Fibroblast of skin of right biceps (primary cell): ENCODE measurements at regions not wholly inside any gene's neighbourhood (a gene's known extent, or its start where the extent isn't known, plus 50 kb on each side); places are given as distances from the start of the nearest gene placed in this dataset.

Experiments used
- DNase-seq: peaks from one replicate; pipeline ENCODE4 v3.0.0-alpha.2; 2013

DNA sequence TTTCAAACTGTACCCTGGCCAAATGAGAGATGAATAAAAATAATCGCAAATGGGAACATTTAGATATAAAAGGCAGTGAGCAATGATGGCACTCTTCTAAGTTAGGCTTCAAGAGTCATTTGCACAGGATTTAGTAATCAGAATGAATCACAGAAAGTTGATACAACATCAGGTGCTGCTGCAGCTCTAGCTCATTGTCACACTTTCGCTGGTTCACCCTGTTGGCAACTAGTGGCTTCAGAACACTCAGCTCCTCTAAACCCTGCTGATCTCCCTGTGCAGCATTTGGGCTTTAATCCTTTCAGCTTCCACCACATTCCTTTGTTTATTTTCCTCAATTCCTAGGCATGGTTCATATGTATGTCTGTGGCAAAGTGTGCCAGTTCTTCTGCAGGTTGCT is 2071.2 kb upstream of the CDH6 start:
- no peak for DNase-seq

DNA sequence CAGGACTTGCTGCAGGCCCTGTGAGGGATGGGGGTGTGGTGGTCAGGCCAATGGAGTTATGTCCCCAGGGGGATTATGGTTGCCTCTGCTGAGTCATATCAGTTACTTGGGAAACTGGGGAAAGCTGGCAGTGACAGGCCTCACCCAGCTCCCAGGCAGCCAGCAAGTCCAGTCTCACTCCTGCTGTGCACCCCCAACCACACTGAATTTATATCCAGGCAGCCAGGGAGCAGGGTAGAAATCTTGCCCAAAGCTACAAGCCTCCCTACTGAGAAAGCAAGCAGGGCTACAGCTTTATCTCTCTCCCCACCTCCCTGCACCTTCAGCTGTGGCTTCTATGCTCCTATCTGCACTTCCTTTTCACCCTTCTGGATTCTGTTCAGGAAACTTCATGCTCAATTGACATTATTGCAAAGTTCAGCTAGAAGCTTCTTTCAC is 2076.0 kb upstream of the CDH9 start:
- no peak for DNase-seq

DNA sequence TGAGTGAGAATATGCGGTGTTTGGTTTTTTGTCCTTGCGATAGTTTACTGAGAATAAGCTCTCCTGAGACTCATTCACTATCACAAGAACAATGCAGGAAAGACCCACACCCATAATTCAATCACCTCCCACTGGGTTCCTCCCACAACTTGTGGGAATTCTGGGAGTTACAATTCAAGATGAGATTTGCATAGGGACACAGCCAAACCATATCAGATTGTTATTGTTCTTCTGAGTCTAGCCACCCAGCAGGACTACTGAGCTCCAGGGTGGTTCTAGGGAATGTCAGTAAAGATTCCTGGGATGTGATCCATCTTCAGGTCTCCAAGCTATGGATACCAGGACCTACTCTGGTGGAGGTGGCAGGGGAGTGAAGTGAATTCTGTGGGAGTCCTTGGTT is 2075.1 kb upstream of the CDH9 start:
- no peak for DNase-seq

DNA sequence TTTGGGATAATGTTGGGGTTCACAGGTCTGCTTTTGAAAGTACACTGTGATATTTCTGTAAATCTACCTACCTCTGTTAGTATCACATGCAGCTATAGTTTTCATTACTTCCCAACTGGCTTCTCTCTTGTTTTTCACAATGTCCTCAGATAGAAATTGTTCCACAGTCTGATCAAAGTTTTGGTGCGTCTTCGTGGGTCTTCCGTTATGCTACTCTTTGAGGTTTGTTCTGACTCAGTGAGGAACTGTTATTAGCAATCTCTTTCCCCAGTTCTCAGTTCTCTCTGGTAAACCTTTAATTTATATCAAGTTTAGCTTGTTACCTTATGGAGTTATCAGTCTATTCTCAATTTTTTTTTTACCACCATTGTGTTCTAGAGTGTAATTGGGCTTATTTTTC is 2061.2 kb upstream of the CDH9 start:
- DNase-seq: no peak

DNA sequence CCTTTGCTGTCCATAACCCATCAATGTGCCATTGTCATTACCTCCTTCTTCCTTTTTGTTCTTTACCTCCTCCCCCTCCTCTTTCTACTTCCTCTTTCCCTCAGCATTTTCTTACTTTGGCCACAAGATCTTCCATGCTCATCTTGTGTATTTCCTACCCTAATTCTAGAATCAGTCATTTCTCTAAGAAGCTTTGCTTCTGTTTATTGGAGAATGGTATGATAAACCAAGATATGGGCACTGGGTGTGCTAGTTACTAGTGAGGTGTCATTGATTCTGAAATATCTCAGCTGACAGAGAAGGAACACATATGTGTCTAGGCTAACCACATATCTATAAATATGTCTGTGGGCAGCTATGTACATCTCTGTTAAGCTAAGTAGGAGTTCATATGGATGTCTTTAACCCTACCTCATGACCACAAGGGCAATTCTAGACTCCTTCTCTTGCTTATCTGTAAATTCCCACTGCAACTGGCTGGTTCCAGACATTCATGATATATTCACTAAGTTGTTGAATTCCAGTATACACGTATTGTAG is 2051.3 kb upstream of the CDH9 start:
- no peak for DNase-seq

DNA sequence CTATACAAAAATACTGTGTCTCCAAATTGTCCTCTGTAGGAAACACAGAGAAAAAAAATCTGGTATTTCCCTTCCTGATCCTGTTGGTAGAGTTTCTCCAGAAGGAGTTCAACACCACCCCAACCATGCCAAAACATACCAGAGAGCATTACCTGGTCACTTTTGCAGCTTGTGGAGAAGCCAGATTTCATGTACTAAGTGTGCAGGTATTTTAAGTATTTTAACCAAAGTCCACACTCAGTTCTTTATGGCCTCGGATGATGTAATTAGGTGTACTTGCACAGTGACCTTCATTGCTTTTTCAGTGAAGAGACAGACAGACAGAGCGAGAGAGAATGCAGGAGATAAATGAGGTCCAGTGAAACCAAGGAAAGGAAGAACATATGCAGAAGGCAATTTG is 2046.8 kb upstream of the CDH9 start:
- no peak for DNase-seq

DNA sequence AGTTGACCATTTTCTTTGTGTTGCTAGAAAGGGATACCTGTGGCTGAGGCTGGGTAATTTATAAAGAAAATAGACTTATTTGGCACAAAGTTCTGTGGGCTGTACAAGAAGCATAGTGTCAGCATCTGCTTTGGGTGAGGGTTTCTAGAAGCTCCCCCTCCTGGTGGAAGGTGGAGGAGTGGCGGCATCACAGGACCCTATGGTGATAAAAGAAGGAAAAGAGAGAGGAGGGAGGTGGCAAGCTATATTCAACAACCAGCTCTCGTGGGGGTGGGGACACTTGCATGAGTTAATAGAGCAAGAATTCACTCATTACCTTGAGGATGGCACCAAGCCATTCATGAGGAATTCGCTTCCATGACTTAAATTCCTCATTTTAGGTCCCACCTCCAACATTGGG is 2041.4 kb upstream of the CDH9 start:
- no peak for DNase-seq

DNA sequence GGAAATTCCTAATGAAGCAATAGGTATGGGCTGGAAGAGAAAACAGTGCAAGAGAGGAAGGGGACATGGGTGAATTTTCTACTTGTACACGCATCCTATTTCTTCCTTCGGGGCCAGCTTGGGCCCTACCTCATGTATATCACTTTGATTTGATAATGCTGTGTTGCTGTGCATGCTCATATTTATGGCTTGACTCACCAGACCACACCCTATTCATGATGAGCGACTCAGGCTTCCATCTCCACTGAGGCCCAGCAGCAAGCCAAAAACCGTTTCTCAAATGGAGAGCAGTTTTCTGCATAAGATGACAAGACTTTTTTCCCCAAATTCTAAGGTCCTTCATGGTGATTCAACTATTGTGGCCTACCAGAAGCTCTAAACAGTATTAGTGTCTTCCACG is 2039.1 kb upstream of the CDH9 start:
- no peak for DNase-seq

DNA sequence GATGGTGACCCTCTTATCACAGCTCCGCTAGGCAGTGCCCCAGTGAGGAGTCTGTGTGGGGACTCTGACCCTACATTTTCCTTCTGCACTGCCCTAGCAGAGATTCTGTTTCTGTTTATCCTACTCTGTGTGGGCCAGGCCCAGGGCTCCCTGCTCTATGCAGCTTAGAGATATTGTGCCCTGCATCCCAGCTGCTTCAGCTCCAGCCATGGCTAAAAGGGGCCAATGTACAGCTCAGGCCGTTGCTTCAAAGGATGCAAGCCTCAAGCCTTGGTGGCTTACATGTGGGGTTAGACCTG is 2030.7 kb upstream of the CDH9 start:
- no peak for DNase-seq

DNA sequence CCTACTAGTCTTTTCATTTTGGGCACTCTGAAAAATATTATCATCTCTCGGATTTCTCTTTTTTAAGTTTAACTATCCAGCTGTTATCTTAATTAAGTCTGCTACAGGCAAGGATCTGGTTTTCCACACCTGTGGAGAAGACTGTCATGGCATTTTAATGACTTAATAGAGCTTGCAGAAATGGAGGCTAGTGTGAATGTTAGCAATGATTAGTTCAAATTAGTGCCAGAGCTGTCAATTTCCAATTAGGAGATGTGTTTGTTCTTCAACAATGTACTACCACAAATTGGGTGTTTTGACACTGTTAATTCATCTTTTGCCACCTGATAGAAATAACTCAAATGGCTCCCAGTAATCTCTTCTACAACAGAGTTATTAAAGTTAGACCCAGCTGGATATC is 2023.0 kb upstream of the CDH9 start:
- no peak for DNase-seq

DNA sequence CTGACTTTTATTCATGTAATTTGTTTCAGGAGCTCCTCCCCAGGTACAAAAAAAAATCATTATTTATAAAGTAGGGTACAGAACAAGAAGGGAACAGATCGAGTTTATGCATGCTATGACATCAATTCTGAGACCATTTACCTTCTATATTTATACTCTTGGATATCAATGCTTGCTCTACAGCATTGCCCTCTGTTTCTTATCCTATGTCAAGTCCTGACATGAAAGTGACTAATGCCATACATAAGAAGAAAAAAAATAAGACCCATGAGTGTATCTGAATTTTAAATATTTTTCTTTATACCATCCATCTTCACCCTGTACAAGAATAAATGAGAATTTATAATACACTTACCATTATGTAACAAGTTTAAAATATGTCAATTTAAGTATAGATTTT is 2016.3 kb upstream of the CDH9 start:
- no peak for DNase-seq

DNA sequence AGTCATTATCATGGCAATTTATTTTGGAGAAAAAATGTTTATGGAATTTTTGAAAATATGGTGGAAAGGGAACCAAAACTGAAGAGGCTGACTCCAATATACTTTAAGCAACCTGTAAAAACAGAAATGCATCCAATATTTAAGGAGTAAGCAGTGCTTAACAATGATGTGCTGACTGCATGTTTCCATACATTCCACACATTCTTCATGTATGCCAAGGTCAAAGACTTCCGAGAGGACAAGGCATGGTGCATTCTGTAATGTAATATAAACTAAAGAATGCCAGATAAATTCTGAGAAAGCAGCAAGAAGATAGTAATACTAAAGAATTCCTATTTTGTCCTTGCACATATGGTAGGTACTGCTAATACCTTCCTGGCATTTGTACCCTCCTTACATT is 2015.9 kb upstream of the CDH9 start:
- DNase-seq: no peak

DNA sequence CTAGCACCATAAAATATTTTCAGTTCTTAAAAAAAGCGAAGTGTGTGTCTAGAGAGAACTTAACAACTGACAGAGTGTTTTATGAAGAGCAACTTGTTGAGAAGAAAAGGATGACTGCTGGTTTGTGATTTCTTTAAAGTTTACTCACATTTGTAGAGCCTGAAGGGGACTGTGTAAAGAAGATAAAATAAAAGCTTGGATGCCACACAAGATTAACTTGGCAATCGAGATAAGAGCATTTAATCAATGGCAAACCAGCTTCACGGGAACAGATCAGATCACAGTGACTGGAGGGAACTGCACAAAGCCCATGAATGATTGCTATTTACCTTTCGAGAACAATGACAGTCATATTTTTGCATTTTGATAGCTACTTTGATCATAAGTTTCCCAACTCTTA is 2013.1 kb upstream of the CDH9 start:
- no peak for DNase-seq

DNA sequence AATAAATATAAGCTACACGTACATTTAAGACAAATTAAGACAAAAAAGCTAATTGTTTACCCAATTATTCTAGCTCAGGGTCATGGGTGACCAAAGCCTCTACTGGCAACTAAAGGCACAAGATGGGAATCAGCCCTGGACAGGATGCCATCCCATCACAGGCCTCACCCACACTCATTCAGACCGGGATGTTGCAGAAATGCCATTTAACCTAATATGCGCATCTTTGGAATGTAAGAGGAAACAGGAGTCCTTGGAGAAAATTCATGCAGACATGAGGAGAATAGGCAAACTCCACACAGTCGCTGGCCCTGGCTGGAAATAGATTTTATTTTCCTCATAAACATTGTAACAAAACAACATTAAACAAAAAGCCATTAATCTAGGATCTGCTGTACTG is 2003.8 kb upstream of the CDH9 start:
- DNase-seq: no peak

DNA sequence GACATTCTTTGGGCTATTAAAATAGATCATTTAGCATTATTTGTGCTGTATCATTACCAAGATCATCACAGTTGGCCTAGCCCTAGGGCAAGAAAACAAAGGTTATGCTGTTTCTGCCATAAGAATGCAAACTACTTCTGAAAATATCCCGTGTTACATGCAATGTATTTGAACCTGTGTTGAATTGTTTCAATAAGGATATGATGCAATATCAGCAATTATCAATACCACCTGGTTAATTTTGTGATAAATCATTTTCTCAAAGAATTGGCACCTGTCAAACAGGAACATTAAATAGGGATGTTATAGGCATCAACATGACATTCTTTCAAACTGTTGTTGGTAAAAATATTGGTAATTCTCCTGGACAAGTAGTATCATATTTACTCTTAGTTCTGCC is 2002.0 kb upstream of the CDH9 start:
- DNase-seq: no peak

DNA sequence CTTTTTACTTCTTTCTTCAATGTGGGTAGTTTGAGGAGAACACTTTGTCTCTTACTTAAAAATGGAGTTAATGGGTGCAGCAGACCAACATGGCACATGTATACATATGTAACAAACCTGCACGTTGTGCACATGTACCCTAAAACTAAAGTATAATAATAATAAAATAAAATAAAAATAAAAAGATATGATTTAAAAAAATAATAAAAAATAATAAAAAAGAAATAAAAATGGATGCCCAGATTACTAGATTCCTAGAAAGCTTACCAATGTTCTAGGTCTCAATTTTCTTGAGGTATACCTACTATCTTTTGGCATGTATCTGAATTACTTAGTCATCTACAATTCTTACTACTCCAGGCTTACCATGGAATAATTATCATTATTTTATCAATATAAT is 2001.6 kb upstream of the CDH9 start:
- DNase-seq: no peak

DNA sequence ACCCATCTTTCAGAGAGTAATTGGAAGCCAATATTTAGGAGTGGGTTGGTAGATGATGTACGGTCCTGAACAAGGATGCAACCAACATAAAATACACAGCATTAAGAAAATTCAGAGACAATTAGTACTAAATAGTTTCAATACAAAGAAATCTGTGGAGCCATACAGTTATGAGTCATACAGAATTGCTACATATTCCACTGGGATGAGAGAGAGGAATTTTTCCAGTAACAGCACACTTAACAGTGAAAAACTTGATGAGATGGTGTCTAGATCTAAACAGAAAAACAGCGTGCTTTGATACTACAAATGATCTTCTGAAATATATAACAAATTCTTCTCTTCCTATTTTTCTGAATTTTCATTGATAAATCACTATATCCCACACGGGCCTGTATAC is 1999.3 kb upstream of the CDH9 start:
- DNase-seq: no peak

DNA sequence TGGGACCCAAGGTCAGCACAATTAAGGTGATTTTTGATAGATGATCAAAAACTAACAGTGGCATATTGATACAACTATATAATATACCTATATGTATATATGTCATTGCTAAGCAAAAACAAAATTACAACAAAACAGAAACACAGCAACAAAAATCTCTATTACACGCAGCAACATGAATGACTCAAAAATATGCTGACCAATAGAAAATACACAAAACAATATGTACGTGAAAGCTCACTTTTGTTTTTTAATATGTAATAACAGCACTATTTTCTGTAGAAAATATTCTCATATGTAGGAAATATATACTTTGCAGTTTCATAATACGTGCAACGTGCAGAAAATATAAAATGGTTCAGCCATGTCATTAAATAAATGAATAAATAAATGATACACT is 1985.7 kb upstream of the CDH9 start:
- no peak for DNase-seq

DNA sequence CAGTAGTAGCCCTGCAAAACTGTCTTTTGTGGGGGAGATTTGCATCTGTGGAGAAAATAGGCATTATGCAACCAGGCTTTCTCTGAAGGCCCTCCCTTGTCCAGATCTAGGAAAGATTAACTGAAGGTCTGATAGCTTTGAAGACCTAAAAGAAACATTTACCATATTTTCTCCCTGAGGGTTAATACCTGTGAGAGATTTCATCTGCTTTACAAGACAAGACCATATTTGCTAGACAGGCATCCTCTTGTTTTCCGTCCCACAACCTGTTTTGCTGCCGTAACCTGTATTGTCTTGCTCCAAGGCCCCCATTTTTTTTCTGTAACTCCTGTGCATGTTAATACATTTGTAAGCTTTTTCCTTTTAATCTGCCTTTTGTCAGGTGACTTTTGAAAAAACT is 1985.2 kb upstream of the CDH9 start:
- DNase-seq: no peak

DNA sequence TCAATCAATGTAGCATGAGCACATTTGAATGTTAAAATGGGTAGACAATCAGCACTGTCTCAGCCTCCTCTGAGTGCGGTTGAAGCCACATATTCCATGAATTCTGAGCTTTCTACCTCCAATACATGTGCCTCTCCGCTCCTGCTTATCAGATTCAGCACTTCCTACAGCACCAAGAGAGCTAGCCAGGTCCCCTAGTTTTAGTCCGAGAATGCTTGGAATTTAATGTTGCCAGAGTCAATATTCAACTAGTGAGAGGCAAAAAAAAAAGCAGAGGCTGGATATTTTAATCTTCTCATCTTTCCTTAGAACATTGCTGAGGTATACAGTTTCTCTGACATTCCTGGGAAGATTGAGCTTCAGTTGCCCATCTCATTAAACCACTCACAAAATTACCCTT is 1979.1 kb upstream of the CDH9 start:
- DNase-seq: no peak

DNA sequence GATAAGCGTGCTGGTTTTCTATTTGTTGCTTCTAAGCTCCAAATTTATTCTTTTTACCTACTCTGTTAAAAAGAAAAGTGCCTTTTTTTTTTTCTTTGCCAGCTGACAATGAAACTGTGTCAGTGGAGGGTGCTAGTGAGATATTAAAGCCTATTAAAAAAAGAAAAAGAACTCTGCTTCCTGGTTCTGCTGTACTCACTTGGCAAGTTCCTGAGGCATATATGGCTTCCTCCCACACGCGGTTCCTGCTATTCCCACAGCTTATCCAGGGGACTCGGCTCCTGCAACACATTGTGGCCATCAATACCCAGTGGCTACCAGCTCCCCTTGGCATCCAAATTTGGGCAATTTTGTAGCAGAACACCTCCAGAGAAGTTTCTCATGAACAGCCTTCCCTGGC is 1977.7 kb upstream of the CDH9 start:
- no peak for DNase-seq

DNA sequence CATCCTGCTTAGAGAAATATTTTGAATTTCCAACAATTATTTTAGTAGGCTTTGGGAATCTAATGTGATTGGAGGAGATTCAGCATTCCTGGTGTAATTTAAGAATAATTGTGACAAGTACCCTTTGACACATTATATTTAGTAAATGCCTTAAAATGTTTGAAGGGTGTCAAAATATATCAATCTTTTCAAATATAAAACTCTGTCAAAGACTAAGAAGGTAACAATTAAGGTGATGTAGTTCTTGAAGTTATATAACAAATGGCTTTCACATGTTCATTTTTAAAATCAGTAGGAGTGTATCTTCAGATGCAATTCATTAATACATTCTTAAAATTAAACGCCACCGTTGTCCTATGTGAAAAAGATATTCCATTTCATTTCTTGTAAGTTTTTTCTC is 1977.1 kb upstream of the CDH9 start:
- no peak for DNase-seq

DNA sequence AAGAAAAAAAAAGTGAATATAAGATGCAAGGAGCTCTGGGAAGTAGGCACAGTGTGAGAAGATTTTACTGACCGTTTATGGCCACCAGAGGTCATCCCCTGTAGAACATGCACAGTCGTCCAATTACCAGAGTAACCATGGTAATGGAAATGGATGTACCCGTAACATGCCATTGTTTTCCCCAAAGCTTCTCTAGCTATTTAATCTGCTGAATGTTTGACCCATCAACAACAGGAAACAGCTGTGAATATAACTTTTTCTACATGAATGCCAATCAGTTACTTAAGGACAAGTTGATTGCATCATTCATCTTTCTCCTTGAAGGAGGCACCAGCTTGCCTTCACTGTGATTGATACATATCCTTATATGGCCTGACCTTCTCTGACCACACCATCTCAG is 1967.0 kb upstream of the CDH9 start:
- no peak for DNase-seq

DNA sequence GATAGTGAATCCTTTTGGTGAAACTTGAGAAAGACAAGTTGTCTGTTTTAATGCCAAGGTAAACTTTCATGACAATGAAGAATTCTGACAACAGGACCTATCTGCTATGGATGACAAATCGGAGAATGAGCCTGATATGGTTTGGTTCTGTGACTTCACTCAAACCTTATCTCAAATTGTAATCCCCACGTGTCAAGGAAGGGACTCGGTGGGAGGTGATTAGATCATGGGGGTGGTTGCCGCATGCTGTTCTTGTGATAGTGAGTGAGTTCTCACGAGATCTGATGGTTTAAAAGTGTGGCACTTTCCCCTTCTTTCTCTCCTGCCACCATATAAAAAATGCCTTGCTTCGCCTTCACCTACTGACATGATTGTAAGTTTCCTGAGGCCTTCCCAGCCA is 1964.1 kb upstream of the CDH9 start:
- DNase-seq: no peak

DNA sequence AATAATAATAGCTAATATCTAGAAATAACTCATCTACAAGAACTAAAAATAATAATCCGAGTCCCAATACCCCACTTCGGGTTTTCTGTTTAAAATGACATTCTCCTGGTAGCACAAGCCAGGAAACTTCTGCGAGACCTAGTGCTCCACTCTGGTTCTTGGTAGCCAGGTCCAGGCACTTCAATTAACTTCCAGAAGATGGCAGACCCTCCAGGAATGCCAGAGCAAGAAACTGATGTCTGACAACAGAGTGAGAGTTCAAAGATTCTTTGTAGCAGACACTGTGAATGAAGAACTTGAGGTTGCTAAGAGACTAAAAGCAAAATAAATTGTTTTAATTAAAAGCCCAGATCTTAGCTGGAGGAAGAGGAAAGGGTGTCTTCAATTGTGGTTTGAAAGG is 1963.3 kb upstream of the CDH9 start:
- no peak for DNase-seq

DNA sequence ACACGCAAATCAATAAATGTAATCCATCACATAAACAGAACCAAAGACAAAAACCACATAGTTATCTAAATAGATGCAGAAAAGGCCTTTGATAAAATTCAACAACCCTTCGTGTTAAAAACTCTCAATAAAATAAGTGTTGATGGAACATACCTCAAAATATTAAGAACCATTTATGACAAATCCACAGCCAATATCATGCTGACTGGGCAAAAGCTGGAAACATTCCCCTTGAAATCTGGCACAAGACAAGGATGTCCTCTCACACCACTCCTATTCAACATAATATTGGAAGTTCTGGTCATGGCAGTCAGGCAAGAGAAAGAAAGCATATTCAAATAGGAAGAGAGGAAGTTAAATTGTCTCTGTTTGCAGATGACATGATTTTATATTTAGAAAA is 1946.3 kb upstream of the CDH9 start:
- no peak for DNase-seq
